ENCODE measurements at regions not wholly inside any gene's neighbourhood (a gene's known extent, or its start where the extent isn't known, plus 50 kb on each side); places are given as distances from the start of the nearest gene placed in this dataset.
"Not testable (repeated sequence)": the region's sequence is repeated elsewhere in the genome, so short reads cannot be mapped to it uniquely, and the experiment has no call there.

DNA sequence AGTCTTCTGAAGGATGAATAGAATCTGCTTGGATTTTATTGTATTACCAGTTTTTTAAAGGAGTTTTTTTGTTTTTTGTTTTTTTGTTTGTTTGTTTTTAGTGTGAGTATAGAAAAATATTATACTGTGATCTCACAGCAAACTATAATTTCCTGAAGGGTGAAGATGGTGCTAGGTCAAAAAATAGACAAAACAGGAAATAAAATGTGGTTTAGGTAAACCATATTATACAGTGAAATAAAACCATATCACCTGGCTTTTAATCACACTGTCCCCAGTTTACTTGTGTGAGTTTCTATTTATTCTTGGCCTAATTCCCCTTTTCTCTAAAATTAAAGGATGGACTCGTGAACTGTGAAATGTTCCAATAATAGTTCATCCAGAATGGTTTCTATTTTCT is 841.3 kb upstream of the CTNND2 start:
- DNase-seq (ENCODE audit: low read depth): no peak

DNA sequence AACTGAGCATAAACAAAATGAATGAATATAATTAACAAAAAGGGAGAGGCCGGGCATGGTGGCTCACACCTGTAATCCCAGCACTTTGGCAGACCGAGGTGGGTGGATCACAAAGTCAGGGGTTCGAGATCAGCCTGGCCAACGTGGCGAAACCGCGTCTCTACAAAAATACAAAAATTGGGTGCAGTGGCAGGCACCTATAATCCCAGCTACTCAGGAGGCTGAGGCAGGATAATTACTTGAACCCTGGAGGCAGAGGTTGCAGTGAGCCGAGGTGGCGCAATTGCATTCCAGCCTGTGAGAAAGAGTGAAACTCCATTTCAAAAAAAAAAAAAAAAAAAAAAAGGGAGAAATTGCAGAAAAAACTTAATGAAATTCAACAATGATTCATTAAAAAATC is 839.3 kb upstream of the CTNND2 start:
- no peak for DNase-seq (ENCODE audit: low read depth)

DNA sequence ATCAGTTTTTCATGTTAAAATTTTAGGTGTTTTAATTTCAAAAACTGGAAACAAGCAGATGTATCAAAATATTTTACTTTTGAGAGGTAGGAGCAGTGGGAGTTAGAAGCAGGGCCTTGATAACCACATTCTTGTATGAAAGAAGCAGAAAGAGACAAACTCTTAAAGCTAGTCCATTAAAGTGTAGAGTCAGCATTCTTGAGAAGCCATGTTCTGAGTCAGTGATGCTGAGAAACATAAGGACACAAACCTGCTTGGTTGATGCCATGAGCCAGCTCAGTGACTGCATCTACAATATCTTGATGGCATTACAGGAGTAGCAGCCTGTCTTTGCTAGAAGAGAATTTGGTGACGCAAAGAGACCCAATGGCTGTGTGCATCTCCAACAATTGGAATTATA is 826.1 kb upstream of the CTNND2 start:
- no peak for DNase-seq (ENCODE audit: low read depth)

DNA sequence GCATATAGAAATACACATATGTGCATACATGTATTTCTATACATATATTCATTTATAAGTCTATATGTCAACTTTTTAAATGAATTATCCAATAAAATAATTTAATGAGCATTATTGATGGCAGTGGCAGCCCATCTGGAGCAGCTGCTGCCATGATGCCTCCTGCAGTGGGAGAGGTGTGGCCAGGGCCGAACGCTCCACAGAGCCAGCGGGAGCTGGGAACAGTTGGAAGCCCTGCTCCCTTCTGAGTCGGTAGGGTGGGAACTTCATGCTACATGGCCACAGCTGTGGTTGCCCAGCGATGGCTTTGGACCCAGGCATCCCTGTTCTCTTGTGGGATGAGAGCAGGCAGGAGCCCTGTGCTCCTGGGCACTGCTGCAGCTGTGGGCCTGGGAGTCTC is 812.4 kb upstream of the CTNND2 start:
- DNase-seq (ENCODE audit: low read depth): no peak

DNA sequence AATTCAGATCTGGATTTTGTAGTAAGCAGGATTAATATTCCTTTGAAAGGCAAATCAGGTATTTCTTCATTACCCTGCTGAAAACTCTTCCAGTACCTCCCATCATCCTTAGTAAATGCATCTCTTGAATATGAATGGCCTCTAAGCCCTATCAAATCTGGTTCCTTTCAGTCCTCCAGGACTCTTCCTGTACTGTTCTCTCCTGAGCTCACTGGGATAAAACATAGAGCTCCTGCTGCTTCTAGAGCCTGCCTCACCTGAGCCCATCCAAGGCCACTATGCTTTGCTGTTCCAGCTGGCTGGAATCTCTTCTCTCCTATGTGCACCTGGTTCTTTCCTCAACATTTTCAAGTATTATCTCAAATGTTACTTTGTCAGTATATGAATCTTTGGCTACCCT is 803.3 kb upstream of the CTNND2 start:
- no peak for DNase-seq (ENCODE audit: low read depth)

DNA sequence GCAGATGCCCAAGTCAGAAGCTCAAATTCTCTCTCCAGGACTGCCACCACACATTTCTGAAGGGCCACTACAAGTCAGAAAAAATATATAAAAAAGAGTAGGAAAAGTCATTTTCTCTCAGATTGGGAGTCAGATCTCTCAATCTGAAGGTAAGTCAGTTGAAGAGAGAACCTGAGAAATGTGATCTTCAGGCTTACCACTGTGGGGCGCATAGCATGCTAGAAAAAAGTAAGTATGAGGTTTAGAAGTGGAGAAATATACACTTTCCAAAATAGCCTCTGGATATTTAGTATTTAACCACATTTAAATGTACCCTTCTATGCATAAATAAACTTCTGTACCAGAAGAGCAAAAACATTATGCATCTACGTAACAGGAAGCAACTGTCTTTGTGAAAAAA is 800.7 kb upstream of the CTNND2 start:
- DNase-seq (ENCODE audit: low read depth): no peak

DNA sequence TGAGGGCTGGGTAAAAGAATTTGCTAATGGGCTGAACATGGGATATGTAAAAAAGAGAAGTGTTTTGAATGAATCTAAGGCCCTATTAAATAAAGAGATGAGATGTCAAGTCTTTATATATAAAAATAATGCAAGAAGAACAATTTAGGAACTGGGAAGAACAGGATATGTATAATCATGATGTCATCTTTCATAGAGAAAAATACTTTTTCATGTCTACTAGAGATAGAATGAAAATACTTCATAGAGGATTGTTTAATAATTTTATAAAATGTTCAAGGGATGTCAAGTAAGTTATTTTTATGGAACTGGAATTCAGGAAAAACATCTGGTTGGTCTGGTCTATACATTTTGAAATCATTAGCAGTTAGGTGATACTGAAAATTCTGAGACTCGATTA is 799.0 kb upstream of the CTNND2 start:
- no peak for DNase-seq (ENCODE audit: low read depth)

DNA sequence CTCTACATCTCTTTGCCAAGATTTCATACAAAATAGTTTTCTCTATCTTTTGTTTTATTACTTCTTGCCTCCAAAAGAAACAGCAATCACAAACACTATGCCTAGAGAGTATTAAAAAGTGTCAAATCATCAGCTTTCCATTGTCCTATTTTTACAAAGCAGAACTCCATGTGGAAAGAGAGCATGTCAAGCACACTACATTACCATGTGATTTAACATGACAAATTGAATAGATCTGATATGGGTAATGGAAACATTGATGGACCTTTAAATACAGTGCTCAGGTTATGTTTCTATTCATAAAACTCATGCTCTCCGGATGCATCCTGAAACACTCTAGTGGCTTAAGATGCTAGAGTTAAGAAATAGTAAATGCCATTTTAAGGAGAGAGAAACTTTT is 791.4 kb upstream of the CTNND2 start:
- DNase-seq (ENCODE audit: low read depth): no peak

DNA sequence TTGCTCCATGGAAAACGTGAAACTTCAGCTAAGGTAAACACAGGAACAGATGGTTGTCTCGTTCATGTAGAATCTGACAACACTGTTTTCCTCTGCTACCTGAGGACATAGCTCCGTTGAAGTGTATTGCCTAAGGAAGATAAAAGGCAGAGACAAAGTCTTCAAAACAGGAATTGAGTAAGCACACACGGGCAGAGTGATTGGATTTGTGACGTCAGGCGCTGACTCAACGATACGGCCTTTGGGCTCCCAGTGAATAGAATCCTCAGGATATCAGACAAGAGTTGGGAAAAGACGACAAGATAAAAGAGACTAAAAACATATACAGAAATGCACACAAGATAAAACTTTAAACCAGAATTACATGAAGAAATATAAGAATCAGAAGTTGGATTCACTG is 787.1 kb upstream of the CTNND2 start:
- DNase-seq (ENCODE audit: low read depth): no peak

DNA sequence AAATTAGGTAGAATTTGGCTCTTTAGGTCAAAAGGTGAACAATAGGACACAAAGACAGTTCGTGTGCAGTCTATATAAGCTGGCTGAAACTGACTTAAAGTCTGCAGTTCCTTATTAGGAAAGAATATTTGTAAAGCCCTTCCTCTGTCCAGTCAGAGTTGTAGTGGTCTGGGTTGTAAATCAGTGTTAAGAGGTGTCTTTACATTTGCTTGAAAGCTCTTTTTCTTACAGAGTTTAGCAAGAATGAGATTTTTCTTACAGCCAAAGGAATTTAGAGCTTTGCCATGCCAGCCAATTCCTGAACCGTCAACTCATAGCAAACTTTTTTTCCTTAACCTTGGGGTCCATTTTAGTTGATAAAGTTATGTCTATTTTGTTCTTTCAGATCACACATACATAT is 786.1 kb upstream of the CTNND2 start:
- no peak for DNase-seq (ENCODE audit: low read depth)

DNA sequence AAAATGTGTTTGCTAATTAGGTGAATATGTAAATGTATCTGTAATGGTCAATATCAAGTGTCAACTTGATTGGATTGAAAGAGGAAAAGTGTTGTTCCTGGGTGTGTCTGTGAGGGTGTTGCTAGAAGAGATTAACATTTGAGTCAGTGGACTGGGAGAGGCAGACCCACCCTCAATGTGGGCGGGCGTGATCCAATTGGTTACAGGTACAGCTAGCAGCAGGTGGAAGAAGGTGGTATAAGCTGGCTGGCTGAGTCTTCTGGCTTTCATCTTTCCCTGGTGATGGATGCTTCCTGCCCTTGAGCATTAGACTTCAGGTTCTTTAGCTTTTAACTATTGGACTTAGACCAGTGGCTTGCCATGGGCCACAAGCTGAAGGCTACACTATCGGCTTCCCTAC is 779.0 kb upstream of the CTNND2 start:
- no peak for DNase-seq (ENCODE audit: low read depth)

DNA sequence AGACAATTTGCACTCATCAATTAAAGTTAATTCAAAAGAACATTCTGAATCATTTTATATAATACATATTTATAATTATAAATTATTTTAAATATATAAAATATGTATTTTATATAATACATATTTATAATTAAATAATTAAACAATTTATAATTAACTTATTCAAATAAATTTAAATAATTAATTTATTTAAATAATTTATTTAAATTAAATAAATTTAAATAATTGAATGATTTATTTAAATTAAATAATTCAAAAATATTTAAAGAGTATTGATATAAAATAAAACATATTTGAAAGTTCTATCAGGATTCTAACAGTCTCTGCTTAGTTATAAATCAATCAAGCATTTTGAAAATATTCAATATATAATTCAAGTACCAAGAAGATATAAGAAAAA is 775.5 kb upstream of the CTNND2 start:
- DNase-seq (ENCODE audit: low read depth): no peak

DNA sequence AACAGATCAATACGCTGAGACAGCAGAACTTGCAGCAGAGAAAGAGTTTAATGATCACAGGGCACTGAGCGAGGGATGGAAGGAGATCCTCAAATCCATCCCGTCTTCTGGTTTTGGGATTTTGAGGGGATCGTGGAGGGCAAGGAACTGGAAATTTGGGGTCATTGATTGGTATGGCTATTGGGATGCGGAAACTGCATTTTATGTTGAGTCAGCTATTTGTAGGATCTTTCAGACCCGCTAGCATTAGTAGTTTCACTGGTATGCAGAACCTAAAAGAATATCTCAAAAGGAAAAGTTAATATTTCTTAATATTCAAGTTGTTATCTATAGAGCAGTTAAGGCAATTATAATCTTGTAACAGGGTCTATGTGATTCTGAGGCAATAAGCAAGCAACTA is 771.7 kb upstream of the CTNND2 start:
- DNase-seq (ENCODE audit: low read depth): no peak

DNA sequence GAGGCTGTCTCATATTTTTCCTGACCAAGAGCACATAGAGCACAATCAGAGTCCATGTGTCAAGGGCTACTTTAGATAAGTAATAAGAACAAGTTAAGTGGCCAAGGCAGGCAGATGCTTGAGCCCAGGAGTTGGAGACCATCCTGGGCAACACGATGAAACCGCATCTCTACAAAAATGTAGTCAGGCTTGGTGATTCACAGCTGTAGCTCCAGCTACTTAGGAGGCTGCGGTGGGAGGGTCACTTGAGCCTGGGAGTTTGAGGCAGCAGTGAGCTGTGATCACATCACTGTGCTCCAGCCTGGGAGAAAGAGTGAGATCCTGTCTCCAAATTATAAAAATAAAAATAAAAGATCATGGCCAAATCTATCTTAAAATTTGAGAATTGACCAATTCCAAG is 767.9 kb upstream of the CTNND2 start:
- no peak for DNase-seq (ENCODE audit: low read depth)

DNA sequence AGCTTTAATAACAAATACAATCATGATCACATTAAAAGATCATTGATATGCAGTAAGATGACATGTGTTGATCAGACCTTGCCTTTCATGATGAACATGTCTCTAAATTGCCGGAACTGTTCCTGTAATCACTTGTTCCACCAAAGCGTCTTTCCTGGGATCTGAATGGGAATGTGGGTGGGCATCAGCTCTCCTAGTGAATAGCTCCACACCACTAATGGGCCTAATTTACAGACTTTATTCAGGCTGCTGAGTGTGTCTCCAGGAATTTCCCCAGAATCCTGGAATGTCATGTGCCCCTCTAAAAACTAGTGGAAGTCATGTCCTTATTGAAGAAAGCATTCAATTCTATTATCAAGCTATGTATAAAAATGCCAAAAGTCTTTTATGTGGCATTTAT is 765.1 kb upstream of the CTNND2 start:
- DNase-seq (ENCODE audit: low read depth): no peak

DNA sequence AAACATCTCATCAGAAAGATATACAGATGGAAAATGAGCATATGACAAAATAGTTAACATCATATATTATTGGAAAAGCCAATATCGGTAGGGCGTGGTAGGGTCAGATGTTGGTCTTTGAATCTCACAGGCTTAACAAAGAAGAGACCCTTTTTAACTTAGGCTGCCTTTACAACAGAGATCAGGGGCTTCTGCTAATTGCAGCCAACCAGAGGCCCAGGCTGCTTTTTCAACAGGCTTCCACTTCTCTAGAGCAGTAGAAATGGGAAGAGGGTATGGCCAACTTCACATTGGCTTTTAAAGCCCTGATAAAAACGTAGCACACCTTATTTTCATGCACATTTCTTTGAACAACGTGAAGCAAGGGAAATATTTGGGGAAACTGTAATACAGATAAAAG is 764.3 kb upstream of the CTNND2 start:
- no peak for DNase-seq (ENCODE audit: low read depth)

DNA sequence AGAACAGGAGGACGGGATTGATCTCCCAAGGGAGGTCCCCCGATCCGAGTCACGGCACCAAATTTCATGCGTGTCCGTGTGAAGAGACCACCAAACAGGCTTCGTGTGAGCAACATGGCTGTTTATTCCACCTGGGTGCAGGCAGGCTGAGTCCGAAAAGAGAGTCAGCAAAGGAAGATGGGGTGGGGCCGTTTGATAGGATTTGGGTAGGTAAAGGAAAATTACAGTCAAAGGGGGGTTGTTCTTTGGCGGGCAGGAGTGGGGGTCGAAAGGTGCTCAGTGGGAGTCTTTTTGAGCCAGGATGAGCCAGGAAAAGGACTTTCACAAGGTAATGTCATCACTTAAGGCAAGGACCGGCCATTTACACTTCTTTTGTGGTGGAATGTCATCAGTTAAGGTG is 763.6 kb upstream of the CTNND2 start:
- DNase-seq (ENCODE audit: low read depth): not testable (repeated sequence)

DNA sequence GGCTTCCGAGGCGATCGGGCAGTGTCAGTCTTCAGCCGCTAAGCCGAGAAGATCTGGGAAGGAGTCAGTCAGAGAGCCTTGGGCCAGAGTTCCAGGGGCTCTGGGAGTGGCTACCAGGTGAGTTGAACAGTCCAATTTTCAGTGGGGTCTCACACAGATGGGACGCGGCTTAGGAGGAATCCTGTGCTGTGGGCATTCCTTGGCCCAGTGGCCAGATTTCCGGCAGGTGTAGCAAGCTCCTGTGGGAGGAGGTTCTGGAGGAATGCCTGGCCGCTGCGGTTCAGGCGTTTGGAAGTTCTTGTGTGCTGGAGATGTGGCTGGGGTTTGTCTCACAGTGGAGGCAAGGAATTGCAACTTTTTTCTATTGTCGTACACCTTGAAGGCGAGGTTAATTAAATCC is 761.5 kb upstream of the CTNND2 start:
- not testable (repeated sequence) for DNase-seq (ENCODE audit: low read depth)

DNA sequence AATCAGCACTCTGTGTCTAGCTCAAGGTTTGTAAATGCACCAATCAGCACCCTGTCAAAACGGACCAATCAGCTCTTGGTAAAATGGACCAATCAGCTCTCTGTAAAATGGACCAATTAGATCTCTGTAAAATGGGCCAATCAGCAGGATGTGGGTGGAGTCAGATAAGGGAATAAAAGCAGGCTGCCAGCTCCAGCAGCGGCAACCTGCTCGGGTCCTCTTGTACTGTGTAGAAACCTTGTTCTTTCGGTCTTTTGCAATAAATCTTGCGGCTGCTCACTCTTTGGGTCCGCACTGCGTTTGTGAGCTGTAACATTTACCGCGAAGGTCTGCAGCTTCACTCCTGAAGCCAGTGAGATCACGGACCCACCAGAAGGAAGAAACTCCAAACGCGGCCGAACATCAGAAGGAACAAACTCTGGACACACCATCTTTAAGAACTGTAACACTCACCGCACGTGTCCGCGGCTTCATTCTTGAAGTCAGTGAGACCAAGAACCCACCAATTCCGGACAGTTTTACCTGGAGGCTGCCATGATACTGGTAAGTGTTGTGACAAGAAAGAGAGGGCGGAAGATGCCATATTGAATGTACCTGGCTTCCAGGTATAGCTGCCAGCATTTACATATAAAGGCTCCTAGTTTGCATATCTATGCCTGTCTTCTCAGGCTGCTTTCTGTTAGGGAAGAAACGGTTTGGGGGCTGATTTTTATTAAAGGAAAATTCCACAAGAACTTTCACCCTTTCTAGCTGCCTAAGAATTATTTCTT is 758.5 kb upstream of the CTNND2 start:
- DNase-seq (ENCODE audit: low read depth): no peak

DNA sequence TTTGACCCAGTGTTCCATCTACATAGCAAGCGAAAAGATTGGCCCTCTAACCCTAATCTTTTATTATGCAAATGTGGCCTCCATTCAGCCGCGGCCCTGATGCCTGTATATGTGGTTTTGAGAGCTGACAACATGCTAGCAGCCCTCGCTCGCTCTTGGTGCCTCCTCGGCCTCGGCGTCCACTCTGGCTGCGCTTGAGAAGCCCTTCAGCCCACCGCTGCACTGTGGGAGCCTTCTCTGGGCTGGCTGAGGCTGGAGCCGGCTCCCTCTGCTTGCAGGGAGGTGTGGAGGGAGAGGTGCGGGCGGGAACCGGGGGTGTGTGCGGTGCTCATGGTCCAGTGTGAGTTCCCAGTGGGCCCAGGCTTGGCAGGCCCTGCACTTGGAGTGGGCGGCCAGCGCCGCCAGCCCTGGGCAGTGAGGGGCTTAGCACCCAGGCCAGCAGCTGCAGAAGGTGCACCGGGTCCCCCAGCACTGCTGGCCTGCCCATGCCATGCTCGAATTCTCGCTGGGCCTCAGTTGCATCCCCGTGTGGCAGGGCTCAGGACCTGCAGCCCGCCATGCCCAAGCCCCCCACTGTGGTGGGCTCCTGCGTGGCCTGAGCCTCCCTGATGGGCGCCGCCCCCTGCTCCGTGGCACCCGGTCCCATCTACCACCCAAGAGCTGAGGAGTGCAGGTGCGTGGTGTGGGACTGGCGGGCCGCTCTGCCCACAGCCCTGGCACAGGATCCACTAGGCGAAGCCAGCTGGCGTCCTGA is 757.5 kb upstream of the CTNND2 start:
- no peak for DNase-seq (ENCODE audit: low read depth)

DNA sequence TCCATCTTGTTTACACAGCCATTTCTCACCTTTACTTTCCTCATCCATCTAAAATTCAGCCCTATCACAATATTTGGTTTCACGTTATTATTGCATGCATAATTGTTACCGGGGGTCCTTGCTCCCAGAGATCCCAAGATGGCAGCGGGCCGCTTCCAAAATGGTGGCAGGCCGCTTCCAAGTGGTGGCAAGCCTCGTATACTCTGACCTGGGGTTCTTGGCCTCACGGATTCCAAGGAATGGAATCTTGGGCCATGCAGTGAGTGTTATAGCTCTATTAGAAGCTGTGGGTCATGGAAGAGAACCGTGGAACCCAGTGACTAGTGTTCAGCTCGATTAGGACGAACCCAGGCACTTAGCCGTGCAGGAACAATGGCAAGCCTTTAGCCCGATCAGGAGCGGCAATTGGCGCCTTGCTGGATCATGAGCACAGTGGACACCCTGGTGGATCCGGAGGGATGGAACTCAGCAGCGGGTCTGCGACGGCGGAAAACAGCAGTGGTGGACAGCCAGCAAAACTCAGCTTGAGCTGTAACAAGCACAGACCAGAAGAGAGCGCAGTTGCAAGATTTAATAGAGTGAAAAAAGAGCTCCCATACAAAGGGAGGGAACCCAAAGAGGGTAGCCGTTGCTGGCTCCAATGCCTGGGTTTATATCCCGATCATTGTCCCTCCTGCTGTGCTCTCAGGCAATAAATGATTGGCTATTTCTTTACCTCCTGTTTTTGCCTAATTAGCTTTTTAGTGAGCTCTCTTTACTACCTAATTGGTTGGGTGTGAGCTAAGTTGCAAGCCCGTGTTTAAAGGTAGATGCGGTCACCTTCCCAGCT is 756.2 kb upstream of the CTNND2 start:
- not testable (repeated sequence) for DNase-seq (ENCODE audit: low read depth)

DNA sequence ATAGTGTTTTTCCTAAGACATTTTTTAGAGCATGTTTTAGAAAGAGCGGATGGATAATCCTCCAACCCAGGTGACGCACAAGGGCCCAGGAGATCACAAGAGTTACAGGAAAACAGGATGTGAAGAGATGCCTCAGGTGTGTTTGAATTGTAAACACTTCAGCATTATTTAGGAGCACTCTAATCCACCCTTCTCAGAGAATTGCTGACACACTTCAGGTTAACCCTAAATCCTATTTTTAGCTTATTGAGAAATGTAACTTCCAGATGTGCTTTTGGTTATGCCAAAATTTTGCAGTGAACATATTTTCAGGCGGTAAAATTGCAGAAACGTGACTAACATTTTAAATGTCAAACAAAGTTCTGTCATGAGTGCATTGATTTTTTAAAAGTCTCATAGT is 755.4 kb upstream of the CTNND2 start:
- DNase-seq (ENCODE audit: low read depth): no peak

DNA sequence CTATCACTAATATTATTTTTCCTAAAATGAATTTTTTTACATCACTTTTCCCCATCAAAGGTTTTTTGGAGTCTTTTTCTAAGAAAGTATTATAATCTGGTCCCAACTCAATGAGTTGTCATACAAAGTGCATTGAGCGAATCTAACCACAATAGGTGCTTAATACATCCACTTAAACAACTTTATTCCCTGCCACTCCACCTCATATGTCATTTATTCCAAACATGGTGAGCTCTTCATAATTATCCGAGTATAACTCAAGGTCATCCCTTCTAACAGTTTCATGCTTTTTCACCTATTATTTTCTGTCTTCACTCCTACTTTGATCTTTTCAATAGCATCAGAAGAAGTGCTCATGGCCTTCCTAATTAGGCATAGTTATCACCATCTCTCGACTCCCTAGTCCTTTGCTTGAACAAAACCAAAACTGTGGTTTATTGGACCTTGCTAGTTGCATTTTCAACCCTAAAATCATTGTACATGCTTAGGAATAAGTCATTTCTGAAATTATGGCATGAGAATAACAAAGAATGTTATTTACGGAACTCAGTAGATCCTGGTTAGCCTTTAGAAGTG is 754.7 kb upstream of the CTNND2 start:
- no peak for DNase-seq (ENCODE audit: low read depth)
